AG10803 (cell line): ENCODE measurements at regions not wholly inside any gene's neighbourhood (a gene's known extent, or its start where the extent isn't known, plus 50 kb on each side); places are given as distances from the start of the nearest gene placed in this dataset.
A peak's percentile ranks its signal among the peaks of the same experiment; 100 is the strongest.

Source experiments
- DNase-seq: peaks from one replicate; pipeline ENCODE4 v3.0.0; 2010; ENCODE audit warnings: low read depth
- H3K4me3 ChIP-seq: 2 replicates; pipeline ENCODE4 v1.5.1; 2011; ENCODE audit warnings: mild to moderate bottlenecking, low read length, control low read depth
- CTCF ChIP-seq: conservative IDR thresholded peaks from 2 replicates; pipeline ENCODE4 v1.5.1; 2011; ENCODE audit warnings: mild to moderate bottlenecking, low read length, control low read depth, inconsistent platforms

GRCh38 chr12:19779395-19780056 is 340.2 kb downstream of the AEBP2 start:
- no peak overlapping the region for H3K4me3 ChIP-seq
- DNase-seq, result peak; percentile 12
- TF ChIP-seq CTCF, result no peak

GRCh38 chr12:19780460-19780859 is 341.2 kb downstream of the AEBP2 start:
- no peak overlapping the region for H3K4me3 ChIP-seq
- DNase-seq, result no peak

GRCh38 chr12:19783547-19784444 is 344.5 kb downstream of the AEBP2 start:
- H3K4me3 ChIP-seq, result no peak overlapping the region
- no peak for DNase-seq
- TF ChIP-seq CTCF, result no peak

More at GRCh38 chr12:19780460-19780859, 341.2 kb downstream of the AEBP2 start:
- TF ChIP-seq CTCF, result no peak

- no peak for TF ChIP-seq CTCF
- no peak overlapping the region for H3K4me3 ChIP-seq
- no peak for DNase-seq
Observed at GRCh38 chr12:19792028-19792427, 352.7 kb downstream of the AEBP2 start.

GRCh38 chr12:19794116-19794515 is 354.8 kb downstream of the AEBP2 start:
- DNase-seq, result no peak
- H3K4me3 ChIP-seq, result no peak overlapping the region
- no peak for TF ChIP-seq CTCF

GRCh38 chr12:19799216-19799615 is 359.9 kb downstream of the AEBP2 start:
- DNase-seq, result no peak

More at GRCh38 chr12:19799216-19799615, 359.9 kb downstream of the AEBP2 start:
- TF ChIP-seq CTCF, result no peak
- H3K4me3 ChIP-seq, result no peak overlapping the region
